ENCODE measurements at regions not wholly inside any gene's neighbourhood (a gene's known extent, or its start where the extent isn't known, plus 50 kb on each side); places are given as distances from the start of the nearest gene placed in this dataset.

GRCh38 chr17:73953206-73954033, 250.1 kb upstream of the RPL38 start:
- DNase-seq (ENCODE audit: low spot score) = no peak

- no peak for DNase-seq (ENCODE audit: low spot score)
Observed at GRCh38 chr17:73954951-73955350, 248.5 kb upstream of the RPL38 start.

- DNase-seq (ENCODE audit: low spot score) = no peak
Observed at GRCh38 chr17:73955616-73956015, 247.9 kb upstream of the RPL38 start.

GRCh38 chr17:73956169-73956568, 247.3 kb upstream of the RPL38 start:
- DNase-seq (ENCODE audit: low spot score) = no peak

GRCh38 chr17:73956595-73957465, 246.6 kb upstream of the RPL38 start:
- DNase-seq (ENCODE audit: low spot score) = peak; percentile 74

GRCh38 chr17:73957564-73957963, 245.9 kb upstream of the RPL38 start:
- DNase-seq (ENCODE audit: low spot score) = no peak

GRCh38 chr17:73958453-73958852, 245.0 kb upstream of the RPL38 start:
- no peak for DNase-seq (ENCODE audit: low spot score)

- no peak for DNase-seq (ENCODE audit: low spot score)
Observed at GRCh38 chr17:73960469-73960868, 243.0 kb upstream of the RPL38 start.

GRCh38 chr17:73962308-73962707, 241.2 kb upstream of the RPL38 start:
- no peak for DNase-seq (ENCODE audit: low spot score)

- no peak for DNase-seq (ENCODE audit: low spot score)
Observed at GRCh38 chr17:73968680-73969079, 234.8 kb upstream of the RPL38 start.

- peak; percentile 31 for DNase-seq (ENCODE audit: low spot score)
Observed at GRCh38 chr17:73969956-73970355, 233.5 kb upstream of the RPL38 start.

GRCh38 chr17:73971127-73971526, 232.4 kb upstream of the RPL38 start:
- no peak for DNase-seq (ENCODE audit: low spot score)

- DNase-seq (ENCODE audit: low spot score) = no peak
Observed at GRCh38 chr17:73972056-73972455, 231.4 kb upstream of the RPL38 start.

GRCh38 chr17:73972901-73973300, 230.6 kb upstream of the RPL38 start:
- DNase-seq (ENCODE audit: low spot score) = no peak

- DNase-seq (ENCODE audit: low spot score) = no peak
Observed at GRCh38 chr17:73973586-73974409, 229.7 kb upstream of the RPL38 start.

- no peak for DNase-seq (ENCODE audit: low spot score)
Observed at GRCh38 chr17:73974536-73974935, 228.9 kb upstream of the RPL38 start.

- DNase-seq (ENCODE audit: low spot score) = no peak
Observed at GRCh38 chr17:73976147-73976546, 227.3 kb upstream of the RPL38 start.

- no peak for DNase-seq (ENCODE audit: low spot score)
Observed at GRCh38 chr17:73976676-73977521, 226.6 kb upstream of the RPL38 start.

GRCh38 chr17:73980517-73980916, 223.0 kb upstream of the RPL38 start:
- DNase-seq (ENCODE audit: low spot score) = no peak

- DNase-seq (ENCODE audit: low spot score) = no peak
Observed at GRCh38 chr17:73982871-73983270, 220.6 kb upstream of the RPL38 start.

Data from HuH-7.5 (cell line).